ENCODE measurements at regions not wholly inside any gene's neighbourhood (a gene's known extent, or its start where the extent isn't known, plus 50 kb on each side); places are given as distances from the start of the nearest gene placed in this dataset.

DNA sequence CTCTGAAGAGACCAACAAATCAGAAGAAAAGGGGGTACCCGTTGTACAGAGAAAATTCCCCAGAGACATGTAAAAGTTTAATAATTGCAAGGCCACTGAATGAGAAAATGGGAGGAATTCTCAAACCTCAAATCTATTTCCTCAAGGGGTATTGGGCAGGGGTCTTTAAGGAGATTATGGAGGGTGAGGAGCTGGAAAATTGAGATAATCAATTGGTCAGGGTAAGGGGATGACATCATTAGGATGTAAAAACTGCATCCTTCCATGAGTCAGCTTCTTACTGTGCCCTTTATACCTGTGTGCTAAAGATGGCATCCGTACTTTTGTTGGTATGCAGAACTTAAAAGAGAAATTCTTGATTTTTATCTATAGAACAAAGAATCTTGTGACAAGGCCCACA, 641.5 kb downstream of the LRFN5 start:
- TF ChIP-seq TCF7L2 (IDR thresholded peaks at IDR 0.05; ENCODE audit: low read depth, low read length): no peak
- TF ChIP-seq CTCF (IDR thresholded peaks at IDR 0.05): no peak
- no peak for TF ChIP-seq POLR2AphosphoS5 (IDR thresholded peaks at IDR 0.05; ENCODE audit: low read depth, low read length)
- no peak for TF ChIP-seq SIN3A (IDR thresholded peaks at IDR 0.05; ENCODE audit: borderline replicate concordance, insufficient read depth, low read depth, low read length)
- TF ChIP-seq REST (IDR thresholded peaks at IDR 0.05; ENCODE audit: insufficient read depth in 1 of 2, low read depth in 2 of 2, low read length in 1 of 2): no peak

All from Panc1 (cell line).